C4-2B (cell line): ENCODE measurements at regions not wholly inside any gene's neighbourhood (a gene's known extent, or its start where the extent isn't known, plus 50 kb on each side); places are given as distances from the start of the nearest gene placed in this dataset.

Source experiments
- H3K27ac ChIP-seq: fragments of 450-650 bp; 2 replicates; pipeline ENCODE4 v1.5.1; 2017
- ZFX ChIP-seq: fragments of 450-650 bp; IDR thresholded peaks from 2 replicates; pipeline ENCODE4 v1.6.1; 2017
- TF ChIP-seq, protein P1 (sequence below): fragments of 450-650 bp; conservative IDR thresholded peaks from 2 replicates; pipeline ENCODE4 v1.5.1; 2017; ENCODE audit warnings: mild to moderate bottlenecking

- TF ChIP-seq, protein P1, sequence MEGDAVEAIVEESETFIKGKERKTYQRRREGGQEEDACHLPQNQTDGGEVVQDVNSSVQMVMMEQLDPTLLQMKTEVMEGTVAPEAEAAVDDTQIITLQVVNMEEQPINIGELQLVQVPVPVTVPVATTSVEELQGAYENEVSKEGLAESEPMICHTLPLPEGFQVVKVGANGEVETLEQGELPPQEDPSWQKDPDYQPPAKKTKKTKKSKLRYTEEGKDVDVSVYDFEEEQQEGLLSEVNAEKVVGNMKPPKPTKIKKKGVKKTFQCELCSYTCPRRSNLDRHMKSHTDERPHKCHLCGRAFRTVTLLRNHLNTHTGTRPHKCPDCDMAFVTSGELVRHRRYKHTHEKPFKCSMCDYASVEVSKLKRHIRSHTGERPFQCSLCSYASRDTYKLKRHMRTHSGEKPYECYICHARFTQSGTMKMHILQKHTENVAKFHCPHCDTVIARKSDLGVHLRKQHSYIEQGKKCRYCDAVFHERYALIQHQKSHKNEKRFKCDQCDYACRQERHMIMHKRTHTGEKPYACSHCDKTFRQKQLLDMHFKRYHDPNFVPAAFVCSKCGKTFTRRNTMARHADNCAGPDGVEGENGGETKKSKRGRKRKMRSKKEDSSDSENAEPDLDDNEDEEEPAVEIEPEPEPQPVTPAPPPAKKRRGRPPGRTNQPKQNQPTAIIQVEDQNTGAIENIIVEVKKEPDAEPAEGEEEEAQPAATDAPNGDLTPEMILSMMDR = no peak
- TF ChIP-seq ZFX = no peak
- no peak overlapping the region for H3K27ac ChIP-seq
Observed at GRCh38 chr6:127030836-127031235, 87.6 kb upstream of the RSPO3 start.

- no peak for TF ChIP-seq ZFX
- TF ChIP-seq, protein P1 = no peak
- H3K27ac ChIP-seq = no peak overlapping the region
Observed at GRCh38 chr6:127031511-127031910, 87.0 kb upstream of the RSPO3 start.

- no peak for TF ChIP-seq ZFX
- TF ChIP-seq, protein P1 = no peak
- H3K27ac ChIP-seq = no peak overlapping the region
Observed at GRCh38 chr6:127032971-127033370, 85.5 kb upstream of the RSPO3 start.

- no peak for TF ChIP-seq ZFX
- TF ChIP-seq, protein P1 = no peak
- H3K27ac ChIP-seq = no peak overlapping the region
Observed at GRCh38 chr6:127051571-127052260, 66.8 kb upstream of the RSPO3 start.

DNA sequence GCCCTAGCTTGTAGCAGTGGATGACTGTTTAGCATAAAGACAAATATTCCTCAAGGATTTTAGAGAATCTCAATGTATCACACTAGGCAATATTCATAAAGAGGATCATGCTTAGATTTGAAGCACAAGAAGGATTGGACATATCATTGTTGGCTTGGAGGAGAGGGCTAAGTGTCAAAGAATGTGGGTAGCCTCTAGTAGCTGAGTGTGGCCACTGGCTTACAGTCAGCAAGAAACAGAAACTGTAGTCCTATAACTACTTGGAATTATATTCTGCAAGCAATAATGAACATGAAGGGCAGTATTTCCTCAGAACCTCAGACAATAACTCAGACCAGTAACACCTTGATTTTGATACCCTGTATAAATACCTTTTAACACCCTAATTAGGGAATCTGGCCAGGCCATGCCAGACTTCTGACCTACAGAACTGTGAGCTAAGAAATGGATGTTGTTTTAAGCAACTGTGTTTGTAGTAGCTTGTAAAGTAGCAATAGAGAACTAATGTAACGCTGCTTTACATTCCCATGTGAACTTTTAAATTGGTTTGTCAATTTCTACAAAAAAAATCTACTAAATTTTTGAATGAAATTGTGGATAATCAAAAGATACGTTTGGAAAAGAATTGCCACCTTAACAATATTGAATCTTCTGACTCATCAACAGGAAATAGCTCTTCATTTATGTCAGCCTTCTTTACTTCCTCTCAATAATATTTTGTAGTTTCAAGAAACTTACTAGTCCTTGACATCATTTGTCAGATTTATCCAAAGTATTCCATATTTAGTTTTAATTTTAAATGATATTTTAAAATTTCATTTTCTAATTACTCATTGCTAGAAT lies 65.2 kb upstream of the RSPO3 start:
- H3K27ac ChIP-seq = no peak overlapping the region
- TF ChIP-seq, protein P1 = no peak
- TF ChIP-seq ZFX = no peak

DNA sequence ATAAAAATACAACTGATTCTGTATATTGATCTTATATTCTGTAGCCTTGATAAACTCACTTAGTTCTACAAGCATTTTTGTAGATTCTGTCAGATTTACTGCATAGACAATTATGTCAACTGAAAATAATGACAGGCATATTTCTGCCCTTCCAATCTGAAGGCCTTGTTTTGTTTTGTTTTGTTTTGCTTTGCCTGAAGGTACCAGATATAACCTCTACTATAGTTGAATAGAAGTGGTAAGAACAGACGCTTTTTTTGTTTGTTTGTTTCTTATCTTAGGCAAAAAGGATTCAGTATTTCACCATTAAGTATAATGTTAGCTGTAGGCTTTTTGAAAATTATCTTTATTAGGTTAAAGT lies 64.6 kb upstream of the RSPO3 start:
- TF ChIP-seq ZFX = no peak
- TF ChIP-seq, protein P1 = no peak
- no peak overlapping the region for H3K27ac ChIP-seq

DNA sequence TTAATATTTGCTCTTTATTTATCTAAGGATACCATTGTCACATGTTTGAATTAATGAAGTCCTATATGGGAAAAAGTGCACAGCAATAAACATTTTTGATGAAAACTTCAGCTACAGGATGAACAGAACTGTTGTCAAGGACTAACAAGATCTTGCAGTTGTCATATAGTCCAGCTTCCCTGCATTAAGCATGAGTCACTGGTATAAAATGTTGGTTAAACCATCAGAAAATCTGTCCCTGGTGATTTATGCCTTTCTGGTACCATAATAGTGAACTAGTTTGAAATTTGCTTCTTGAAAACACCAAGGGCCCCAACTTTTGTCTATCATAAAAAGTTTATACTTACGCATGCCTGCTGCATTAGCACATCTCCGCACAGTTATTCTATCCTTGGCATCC lies 60.4 kb upstream of the RSPO3 start:
- no peak overlapping the region for H3K27ac ChIP-seq
- TF ChIP-seq, protein P1 = no peak
- no peak for TF ChIP-seq ZFX
